A673 (cell line): ENCODE measurements at regions not wholly inside any gene's neighbourhood (a gene's known extent, or its start where the extent isn't known, plus 50 kb on each side); places are given as distances from the start of the nearest gene placed in this dataset.

Source experiments
- CTCF ChIP-seq: fragments of 300-800, 200-600 bp; sonication (generic); conservative IDR thresholded peaks from 2 replicates; pipeline ENCODE4 v1.5.1; 2017; ENCODE audit warnings: low read depth, mild to moderate bottlenecking, antibody characterized with exemption, low read length, moderate library complexity, mixed read lengths
- EZH2 ChIP-seq: fragments of 200-600 bp; sonication (generic); IDR thresholded peaks from 2 replicates; pipeline ENCODE4 v1.6.1; 2017; ENCODE audit warnings: borderline replicate concordance, low read depth, mild to moderate bottlenecking, mixed read lengths, antibody characterized with exemption, low read length; ENCODE audit not compliant: poor library complexity, severe bottlenecking

GRCh38 chr5:89330140-89330539 is 447.2 kb upstream of the MEF2C start:
- no peak for TF ChIP-seq CTCF
- no peak for TF ChIP-seq EZH2
